ENCODE measurements at regions not wholly inside any gene's neighbourhood (a gene's known extent, or its start where the extent isn't known, plus 50 kb on each side); places are given as distances from the start of the nearest gene placed in this dataset.

DNA sequence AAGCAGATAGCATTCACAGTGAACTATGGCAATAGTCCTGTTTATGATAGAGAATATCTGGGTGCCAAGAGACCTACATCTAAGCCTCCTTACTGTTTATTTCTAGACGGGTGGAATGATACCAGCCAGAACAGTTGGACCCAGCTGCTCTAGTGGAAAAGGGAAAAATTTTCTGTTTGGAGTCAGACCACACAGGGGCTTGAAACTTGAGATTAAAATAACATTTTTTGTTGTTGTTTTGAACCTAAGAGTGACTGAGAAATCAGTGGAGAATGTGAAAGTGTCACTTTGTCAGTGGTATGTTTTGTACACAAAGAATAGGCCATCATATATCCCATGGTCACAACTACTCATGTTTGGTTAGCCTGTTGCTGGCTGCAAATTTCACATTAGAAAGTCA, 105.7 kb downstream of the AGTR2 start:
- Histone ChIP-seq H3K27ac (ENCODE audit: insufficient read depth, low read depth, low read length) (no peak overlapping the region), H3K4me2 (ENCODE audit: insufficient read depth, low read length) (no peak overlapping the region), H3K9me3 (replicated peaks; ENCODE audit: control insufficient read depth, insufficient read depth, low read length) (no peaks in the 10 kb centered on the region), H3K36me3 (ENCODE audit: control insufficient read depth in 2 of 2, extremely low read depth in 1 of 2, insufficient read depth in 2 of 2, low read length in 2 of 2) (no peaks in the 10 kb centered on the region), H3K27me3 (ENCODE audit: control insufficient read depth in 2 of 2, insufficient read depth in 2 of 2, low read length in 2 of 2) (no peaks in the 10 kb centered on the region), H4K20me1 (replicated peaks; ENCODE audit: control insufficient read depth, extremely low read depth, insufficient read depth, low read length) (no peaks in the 10 kb centered on the region), H2AFZ (ENCODE audit: low read depth, low read length) (no peak overlapping the region), H3K9me1 (replicated peaks; ENCODE audit: control insufficient read depth, extremely low read depth, insufficient read depth, low read length) (no peaks in the 10 kb centered on the region), H3K9ac (replicated peaks; ENCODE audit: extremely low read depth, insufficient read depth, low read length) (no peak overlapping the region), H3K79me2 (ENCODE audit: control insufficient read depth, insufficient read depth, low read length) (no peaks in the 10 kb centered on the region), H3K4me1 (ENCODE audit: control insufficient read depth, extremely low read depth, insufficient read depth, low read length) (no peaks in the 10 kb centered on the region), H3K4me3 (replicated peaks in 1 of 3; ENCODE audit: insufficient read depth in 1 of 3, low read depth in 1 of 3, low read length in 3 of 3) (no peak overlapping the region)
- POLR2A ChIA-PET: no interaction called here
- intact Hi-C loops (cut with micrococcal nuclease): no loop called here
- BruUV-seq (replicated peaks): no TSS peak
- dilution Hi-C loops (cut with MboI; ENCODE audit: extremely low pct_ligation_motif_present, low sequenced_read_pairs): no loop called here
- CTCF ChIA-PET: no interaction called here
- FAIRE-seq: no peak
- TF ChIP-seq MYC (IDR thresholded peaks at IDR 0.05; ENCODE audit: low read depth, low read length) (no peak), GATA2 (IDR thresholded peaks at IDR 0.05; ENCODE audit: insufficient read depth, insufficient read length, low read depth, low read length) (no peak), EZH2 (IDR thresholded peaks at IDR 0.05; ENCODE audit: borderline replicate concordance, low read depth, low read length, severe bottlenecking) (no peak), FOS (IDR thresholded peaks at IDR 0.05; ENCODE audit: borderline replicate concordance, insufficient read depth, low read length) (no peak), POLR2AphosphoS5 (IDR thresholded peaks at IDR 0.05; ENCODE audit: insufficient read depth, low read depth, low read length) (no peak), POLR2A (IDR thresholded peaks at IDR 0.05; ENCODE audit: low read depth, low read length) (no peak), JUN (IDR thresholded peaks at IDR 0.05; ENCODE audit: borderline replicate concordance, insufficient read depth, insufficient read length, low read depth) (no peak)
- TF ChIP-seq, protein P1, sequence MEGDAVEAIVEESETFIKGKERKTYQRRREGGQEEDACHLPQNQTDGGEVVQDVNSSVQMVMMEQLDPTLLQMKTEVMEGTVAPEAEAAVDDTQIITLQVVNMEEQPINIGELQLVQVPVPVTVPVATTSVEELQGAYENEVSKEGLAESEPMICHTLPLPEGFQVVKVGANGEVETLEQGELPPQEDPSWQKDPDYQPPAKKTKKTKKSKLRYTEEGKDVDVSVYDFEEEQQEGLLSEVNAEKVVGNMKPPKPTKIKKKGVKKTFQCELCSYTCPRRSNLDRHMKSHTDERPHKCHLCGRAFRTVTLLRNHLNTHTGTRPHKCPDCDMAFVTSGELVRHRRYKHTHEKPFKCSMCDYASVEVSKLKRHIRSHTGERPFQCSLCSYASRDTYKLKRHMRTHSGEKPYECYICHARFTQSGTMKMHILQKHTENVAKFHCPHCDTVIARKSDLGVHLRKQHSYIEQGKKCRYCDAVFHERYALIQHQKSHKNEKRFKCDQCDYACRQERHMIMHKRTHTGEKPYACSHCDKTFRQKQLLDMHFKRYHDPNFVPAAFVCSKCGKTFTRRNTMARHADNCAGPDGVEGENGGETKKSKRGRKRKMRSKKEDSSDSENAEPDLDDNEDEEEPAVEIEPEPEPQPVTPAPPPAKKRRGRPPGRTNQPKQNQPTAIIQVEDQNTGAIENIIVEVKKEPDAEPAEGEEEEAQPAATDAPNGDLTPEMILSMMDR (IDR thresholded peaks at IDR 0.05; ENCODE audit: extremely low read depth in 1 of 2, insufficient read depth in 1 of 2, low read depth in 1 of 2, low read length in 2 of 2): no peak
- TF ChIP-seq, protein P2, sequence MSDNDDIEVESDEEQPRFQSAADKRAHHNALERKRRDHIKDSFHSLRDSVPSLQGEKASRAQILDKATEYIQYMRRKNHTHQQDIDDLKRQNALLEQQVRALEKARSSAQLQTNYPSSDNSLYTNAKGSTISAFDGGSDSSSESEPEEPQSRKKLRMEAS (IDR thresholded peaks at IDR 0.05; ENCODE audit: insufficient read depth, insufficient read length): no peak
- DNase-seq (ENCODE audit: low read depth, low spot score): no peak

Measured in endothelial cell of umbilical vein (primary cell).